GM18508 (cell line): ENCODE measurements at regions not wholly inside any gene's neighbourhood (a gene's known extent, or its start where the extent isn't known, plus 50 kb on each side); places are given as distances from the start of the nearest gene placed in this dataset.

Experiments used
- ATAC-seq: cut with Tn5 transposase; IDR thresholded peaks from one replicate; pipeline ENCODE4 v1.9.1; 2021; ENCODE audit warnings: moderate number of reproducible peaks; ENCODE audit not compliant: insufficient read depth, unreplicated experiment

GRCh38 chr15:96255599-96255998 lies 74.9 kb upstream of the NR2F2 start:
- no peak for ATAC-seq

- ATAC-seq = peak; percentile 96
These were observed 68.9 kb upstream of the NR2F2 start for GRCh38 chr15:96261575-96262034.

GRCh38 chr15:96262097-96262496 lies 68.4 kb upstream of the NR2F2 start:
- ATAC-seq = no peak

GRCh38 chr15:96262549-96263489 lies 67.7 kb upstream of the NR2F2 start:
- no peak for ATAC-seq

DNA sequence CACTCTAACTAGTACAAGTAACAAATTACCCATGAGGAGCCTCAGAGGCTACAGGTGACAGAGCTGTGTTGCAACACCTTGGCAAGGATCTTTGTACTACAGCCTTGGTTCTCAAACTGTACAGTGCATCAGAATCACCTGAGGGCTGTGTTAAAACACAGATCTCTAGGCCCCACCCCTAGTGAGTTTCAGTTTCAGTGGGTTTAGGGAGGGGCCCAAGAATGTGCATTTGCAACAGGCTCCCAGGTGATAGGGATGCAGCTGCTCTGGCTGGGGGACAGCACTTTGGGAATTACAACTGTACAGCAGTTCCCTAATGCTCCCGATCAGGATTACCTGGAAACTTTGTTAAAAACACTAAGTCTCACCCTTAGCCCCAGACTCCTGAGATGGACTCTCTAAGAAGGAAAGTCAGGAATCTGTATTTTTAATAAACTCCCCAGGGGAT lies 66.1 kb upstream of the NR2F2 start:
- ATAC-seq = no peak

- ATAC-seq = no peak
These were observed 65.5 kb upstream of the NR2F2 start for GRCh38 chr15:96264801-96265515.

DNA sequence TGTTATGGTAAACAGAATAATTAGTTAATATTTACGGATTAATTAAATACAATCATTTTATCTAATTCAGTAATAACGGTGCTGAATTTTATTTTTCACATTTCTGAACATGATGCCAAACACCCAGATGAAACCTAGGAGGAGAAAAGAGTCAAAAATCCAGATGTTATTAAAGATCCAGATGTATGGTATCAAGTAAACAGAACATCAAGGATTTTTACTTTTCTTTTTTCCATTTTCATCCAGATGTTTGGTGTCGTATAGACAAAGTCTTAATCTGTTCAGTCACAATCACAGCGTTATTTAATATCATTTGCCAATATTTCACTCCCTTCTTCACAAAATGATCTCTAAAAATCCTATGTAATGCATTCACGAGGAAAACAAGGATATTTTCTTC lies 64.0 kb upstream of the NR2F2 start:
- ATAC-seq = no peak

DNA sequence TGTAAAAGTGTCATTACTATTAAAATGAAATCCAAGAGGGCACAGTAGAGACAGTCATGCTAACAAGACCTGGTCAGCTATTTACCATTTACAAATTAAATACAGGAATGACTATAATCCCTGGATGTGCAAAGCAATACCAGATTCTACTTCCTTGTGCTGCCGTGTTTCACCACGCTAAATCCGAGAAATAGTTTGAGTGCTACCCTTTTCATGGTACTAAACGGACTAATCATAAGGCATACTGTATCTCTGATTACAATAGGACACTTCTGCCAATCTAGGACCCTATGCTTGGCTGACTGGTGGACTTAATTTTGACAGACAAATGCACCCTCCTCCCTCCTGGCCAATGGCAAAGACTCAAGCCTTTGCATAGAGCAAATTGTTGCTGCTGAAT lies 63.0 kb upstream of the NR2F2 start:
- no peak for ATAC-seq

- no peak for ATAC-seq
These were observed 61.9 kb upstream of the NR2F2 start for GRCh38 chr15:96268442-96269204.

DNA sequence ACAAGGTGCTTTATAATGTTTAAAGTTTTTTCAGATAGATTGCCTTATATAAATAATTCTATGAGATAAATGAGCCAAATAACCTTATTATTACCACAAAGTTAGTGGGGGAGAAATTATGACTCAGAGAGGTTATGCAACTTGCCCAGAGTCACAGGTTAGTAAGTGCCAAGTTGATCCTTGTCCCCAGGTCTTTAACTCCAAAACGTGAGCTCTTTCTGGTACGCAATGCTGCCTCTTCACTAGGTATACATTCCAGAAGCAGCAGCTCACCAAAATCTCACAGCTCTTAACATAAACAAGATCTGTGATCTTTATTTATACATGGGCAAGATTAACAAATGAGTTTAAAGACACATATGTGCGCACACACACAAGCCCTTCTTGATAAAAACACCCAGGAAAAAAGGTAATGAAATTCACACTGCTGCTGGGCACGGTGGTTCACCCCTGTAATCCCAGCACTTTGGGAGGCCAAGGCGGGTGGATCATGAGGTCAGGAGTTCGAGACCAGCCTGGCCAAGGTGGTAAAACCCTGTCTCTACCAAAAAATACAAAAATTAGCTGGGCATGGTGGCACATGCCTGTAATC lies 59.8 kb upstream of the NR2F2 start:
- no peak for ATAC-seq

DNA sequence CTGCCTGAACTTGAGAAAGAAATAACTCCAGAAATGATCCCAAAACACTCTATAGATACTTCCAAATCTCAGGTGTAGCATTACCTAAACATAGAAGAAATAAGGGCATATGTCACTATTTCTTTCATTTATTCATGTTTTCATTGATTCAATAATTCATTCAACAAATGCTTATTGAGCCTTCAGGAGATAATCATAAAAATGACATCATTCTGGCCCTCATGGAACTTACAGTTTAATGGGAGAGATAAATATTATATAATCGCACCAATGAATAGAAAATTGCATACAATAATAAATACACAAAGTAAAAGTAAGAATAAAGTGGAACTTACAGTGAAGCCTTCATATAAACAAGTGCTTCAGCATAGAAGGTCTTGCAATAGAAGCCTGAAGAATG lies 58.1 kb upstream of the NR2F2 start:
- ATAC-seq = no peak

- ATAC-seq = no peak
These were observed 57.0 kb upstream of the NR2F2 start for GRCh38 chr15:96273317-96274086.

GRCh38 chr15:96274087-96274440 lies 56.4 kb upstream of the NR2F2 start:
- ATAC-seq = no peak

DNA sequence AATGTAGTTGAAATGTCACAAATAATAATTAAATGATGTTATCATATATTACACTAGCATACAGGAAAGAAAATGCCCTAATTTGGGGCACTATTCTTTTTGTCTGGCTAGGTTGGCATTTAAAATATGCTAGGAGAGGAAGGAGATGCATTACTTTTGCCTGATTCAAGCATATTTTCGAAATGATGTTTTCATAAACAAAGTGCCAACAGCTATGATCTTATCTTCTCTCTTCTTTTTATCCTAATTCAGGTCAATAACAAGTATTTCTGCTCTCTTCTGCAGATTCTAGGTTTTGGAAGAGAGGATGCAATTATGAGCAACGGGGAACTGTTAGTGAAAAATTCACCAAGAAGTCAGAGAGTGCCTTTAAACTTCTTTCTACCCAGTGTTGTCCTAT lies 55.8 kb upstream of the NR2F2 start:
- no peak for ATAC-seq

- ATAC-seq = no peak
These were observed 53.9 kb upstream of the NR2F2 start for GRCh38 chr15:96276438-96277210.
